ENCODE measurements at regions not wholly inside any gene's neighbourhood (a gene's known extent, or its start where the extent isn't known, plus 50 kb on each side); places are given as distances from the start of the nearest gene placed in this dataset.

GRCh38 chr20:24790746-24791283 is 158.3 kb upstream of the CST7 start:
- no peak for TF ChIP-seq CTCF (conservative IDR thresholded peaks at IDR 0.05; ENCODE audit: low read depth, low read length)
- no peak for DNase-seq (ENCODE audit: low read depth)
- H3K4me3 ChIP-seq (ENCODE audit: low read depth, low read length): no peak overlapping the region

DNA sequence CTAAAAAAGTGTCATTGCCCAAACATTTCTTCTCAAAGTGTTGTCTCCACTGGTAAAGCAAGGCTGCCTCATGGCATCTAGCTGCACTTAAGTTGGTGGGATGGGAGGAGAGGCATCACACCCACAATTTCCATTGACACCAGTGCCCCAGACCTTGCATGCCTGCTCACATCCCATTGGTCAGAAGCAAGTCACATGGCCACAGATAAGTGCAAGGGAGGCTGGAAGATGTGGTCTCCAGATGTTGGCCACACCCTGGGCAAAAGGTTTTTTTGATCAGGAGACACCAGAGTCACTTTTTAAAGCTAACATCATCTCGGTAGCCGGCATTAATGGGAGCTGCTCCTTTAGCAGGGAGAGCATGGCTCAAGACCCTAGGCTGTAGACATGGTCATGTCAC is 157.1 kb upstream of the CST7 start:
- no peak overlapping the region for H3K4me3 ChIP-seq (ENCODE audit: low read depth, low read length)
- DNase-seq (ENCODE audit: low read depth): no peak
- no peak for TF ChIP-seq CTCF (conservative IDR thresholded peaks at IDR 0.05; ENCODE audit: low read depth, low read length)

GRCh38 chr20:24792641-24793495 is 156.2 kb upstream of the CST7 start:
- no peak for DNase-seq (ENCODE audit: low read depth)
- H3K4me3 ChIP-seq (ENCODE audit: low read depth, low read length): no peak overlapping the region
- no peak for TF ChIP-seq CTCF (conservative IDR thresholded peaks at IDR 0.05; ENCODE audit: low read depth, low read length)

DNA sequence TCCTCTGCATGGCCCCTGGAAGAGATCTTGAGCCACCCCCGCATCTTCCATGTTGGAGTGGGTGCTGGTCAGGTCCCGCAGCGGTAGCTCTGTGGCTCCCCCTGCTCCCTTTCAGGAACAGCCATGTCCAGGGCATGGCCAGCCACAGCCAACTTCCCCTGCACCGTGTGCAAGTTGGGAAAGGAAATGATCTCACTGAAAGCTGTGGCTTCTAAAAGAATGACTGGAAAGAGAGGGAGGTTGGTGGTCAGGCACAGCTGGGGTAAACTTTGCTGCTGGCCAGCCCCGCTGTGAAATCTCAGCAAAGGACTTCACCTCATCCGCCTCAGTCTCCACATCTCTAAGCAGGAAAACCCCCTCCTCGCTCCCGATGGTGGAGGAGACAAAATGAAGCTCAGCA is 153.6 kb upstream of the CST7 start:
- no peak for DNase-seq (ENCODE audit: low read depth)
- no peak for TF ChIP-seq CTCF (conservative IDR thresholded peaks at IDR 0.05; ENCODE audit: low read depth, low read length)
- no peak overlapping the region for H3K4me3 ChIP-seq (ENCODE audit: low read depth, low read length)

- DNase-seq (ENCODE audit: low read depth): no peak
- H3K4me3 ChIP-seq (ENCODE audit: low read depth, low read length): no peak overlapping the region
- no peak for TF ChIP-seq CTCF (conservative IDR thresholded peaks at IDR 0.05; ENCODE audit: low read depth, low read length)
Observed at GRCh38 chr20:24796236-24796635, 152.8 kb upstream of the CST7 start.

- TF ChIP-seq CTCF (conservative IDR thresholded peaks at IDR 0.05; ENCODE audit: low read depth, low read length): no peak
- DNase-seq (ENCODE audit: low read depth): no peak
- H3K4me3 ChIP-seq (ENCODE audit: low read depth, low read length): no peak overlapping the region
Observed at GRCh38 chr20:24797113-24797512, 152.0 kb upstream of the CST7 start.

Data from epithelial cell of proximal tubule (primary cell).